ENCODE measurements at regions not wholly inside any gene's neighbourhood (a gene's known extent, or its start where the extent isn't known, plus 50 kb on each side); places are given as distances from the start of the nearest gene placed in this dataset.
"Not testable (repeated sequence)": the region's sequence is repeated elsewhere in the genome, so short reads cannot be mapped to it uniquely, and the experiment has no call there.

DNA sequence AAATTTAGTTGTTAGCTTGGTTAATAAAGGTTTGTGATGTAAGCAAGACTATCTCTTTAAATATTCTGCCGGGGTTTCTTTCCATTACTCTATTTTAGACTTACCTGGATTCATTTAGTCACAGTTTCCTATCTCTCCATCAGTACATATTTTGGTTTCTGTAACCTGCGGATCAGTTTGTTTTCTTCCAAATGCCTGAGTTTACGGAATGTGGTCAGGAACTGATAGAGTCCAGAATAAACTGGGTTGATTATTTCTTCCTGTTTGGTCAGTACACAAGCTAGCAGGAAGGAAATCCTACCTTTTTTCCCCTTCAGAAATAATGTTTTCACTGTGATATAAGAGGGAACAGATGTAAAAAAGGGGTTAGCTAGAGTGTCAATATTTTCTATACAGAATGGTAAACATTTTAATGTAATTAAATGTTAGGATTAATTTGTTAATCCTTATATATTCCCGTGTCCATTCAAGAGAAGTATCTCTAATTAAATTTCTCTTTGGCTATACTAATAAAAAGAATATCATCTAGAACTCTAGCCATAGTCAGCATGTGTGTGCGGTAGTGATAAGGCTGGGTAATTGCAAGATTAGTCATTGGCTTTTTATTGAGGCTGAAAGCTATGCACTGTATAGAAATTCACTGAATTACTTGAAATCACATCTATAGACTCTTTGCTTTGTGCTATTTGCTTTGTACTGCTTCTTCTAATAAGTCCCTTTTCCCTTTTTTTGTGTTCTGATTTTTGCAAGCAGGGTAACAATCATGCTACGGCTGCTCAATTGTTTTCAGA, 144.7 kb upstream of the ADGRL4 start:
- ChIA-PET CTCF (no interaction called here), POLR2A (ENCODE audit: low non-redundant PET) (no interaction called here)
- H3K4me3 ChIP-seq (ENCODE audit: low read depth, low read length, poor library complexity, severe bottlenecking): no peak overlapping the region

GRCh38 chr1:79150576-79150975, 144.0 kb upstream of the ADGRL4 start:
- intact Hi-C loops (cut with micrococcal nuclease; ENCODE audit: unreplicated experiment): no loop called here
- POLR2A ChIA-PET (ENCODE audit: low non-redundant PET): no interaction called here
- BruUV-seq (replicated peaks): no TSS peak
- Histone ChIP-seq H3K36me3 (ENCODE audit: insufficient read depth, low read length, poor library complexity, severe bottlenecking) (no peaks in the 10 kb centered on the region), H3K4me1 (ENCODE audit: insufficient read depth, low read length, poor library complexity, severe bottlenecking) (peaks cover 8% of the 10 kb centered on the region), H3K27ac (ENCODE audit: low read depth, low read length, poor library complexity, severe bottlenecking) (no peak overlapping the region), H3K9me3 (ENCODE audit: low read depth, low read length, poor library complexity, severe bottlenecking) (no peaks in the 10 kb centered on the region), H3K4me3 (ENCODE audit: low read depth, low read length, poor library complexity, severe bottlenecking) (no peak overlapping the region), H3K27me3 (replicated peaks; ENCODE audit: insufficient read depth, low read depth, low read length, poor library complexity) (no peaks in the 10 kb centered on the region)
- DNase-seq (ENCODE audit: low spot score): no peak
- TF ChIP-seq EZH2 (IDR thresholded peaks at IDR 0.05; ENCODE audit: borderline replicate concordance, low read depth, low read length, poor library complexity, severe bottlenecking) (no peak), CTCF (conservative IDR thresholded peaks at IDR 0.05; ENCODE audit: low read depth, low read length) (no peak)
- CTCF ChIA-PET: no interaction called here

More for the DNA sequence above, 144.7 kb upstream of the ADGRL4 start:
- H3K4me1 ChIP-seq (ENCODE audit: insufficient read depth, low read length, poor library complexity, severe bottlenecking): peaks cover 8% of the 10 kb centered on the region
- BruUV-seq (replicated peaks): no TSS peak
- TF ChIP-seq EZH2 (IDR thresholded peaks at IDR 0.05; ENCODE audit: borderline replicate concordance, low read depth, low read length, poor library complexity, severe bottlenecking) (no peak), CTCF (conservative IDR thresholded peaks at IDR 0.05; ENCODE audit: low read depth, low read length) (no peak)
- intact Hi-C loops (cut with micrococcal nuclease; ENCODE audit: unreplicated experiment): no loop called here
- no peaks in the 10 kb centered on the region for H3K36me3 ChIP-seq (ENCODE audit: insufficient read depth, low read length, poor library complexity, severe bottlenecking)
- no peaks in the 10 kb centered on the region for H3K27me3 ChIP-seq (replicated peaks; ENCODE audit: insufficient read depth, low read depth, low read length, poor library complexity)
- no peak overlapping the region for H3K27ac ChIP-seq (ENCODE audit: low read depth, low read length, poor library complexity, severe bottlenecking)
- no peaks in the 10 kb centered on the region for H3K9me3 ChIP-seq (ENCODE audit: low read depth, low read length, poor library complexity, severe bottlenecking)
- no peak for DNase-seq (ENCODE audit: low spot score)

DNA sequence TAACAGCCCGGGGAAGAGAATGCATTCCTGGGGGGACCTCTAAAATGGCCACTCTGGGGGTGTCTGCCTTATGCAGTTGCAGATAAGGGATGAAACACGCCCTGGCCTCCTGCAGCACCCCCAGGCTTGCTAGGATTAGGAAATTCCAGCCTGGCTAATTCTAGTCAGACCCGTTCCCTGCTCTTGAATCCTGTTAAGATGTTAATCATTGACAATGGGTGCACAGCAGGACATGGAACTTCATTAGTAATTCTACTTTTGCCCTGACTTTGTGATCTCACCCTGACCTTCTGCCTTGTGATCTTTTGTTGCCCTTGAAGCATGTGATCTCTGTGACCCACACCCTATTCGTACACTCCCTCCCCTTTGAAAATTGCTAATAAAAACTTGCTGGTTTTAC, 131.7 kb upstream of the ADGRL4 start:
- H3K4me1 ChIP-seq (ENCODE audit: insufficient read depth, low read length, poor library complexity, severe bottlenecking); DNase-seq (ENCODE audit: low spot score); POLR2A ChIA-PET (ENCODE audit: low non-redundant PET); H3K27me3 ChIP-seq (replicated peaks; ENCODE audit: insufficient read depth, low read depth, low read length, poor library complexity); BruUV-seq (replicated peaks); H3K27ac ChIP-seq (ENCODE audit: low read depth, low read length, poor library complexity, severe bottlenecking); H3K36me3 ChIP-seq (ENCODE audit: insufficient read depth, low read length, poor library complexity, severe bottlenecking); H3K9me3 ChIP-seq (ENCODE audit: low read depth, low read length, poor library complexity, severe bottlenecking); CTCF ChIA-PET; intact Hi-C loops (cut with micrococcal nuclease; ENCODE audit: unreplicated experiment); H3K4me3 ChIP-seq (ENCODE audit: low read depth, low read length, poor library complexity, severe bottlenecking): not testable (repeated sequence)

- TF ChIP-seq EZH2 (IDR thresholded peaks at IDR 0.05; ENCODE audit: borderline replicate concordance, low read depth, low read length, poor library complexity, severe bottlenecking) (no peak), CTCF (conservative IDR thresholded peaks at IDR 0.05; ENCODE audit: low read depth, low read length) (no peak)
- H3K27me3 ChIP-seq (replicated peaks; ENCODE audit: insufficient read depth, low read depth, low read length, poor library complexity): no peaks in the 10 kb centered on the region
- no peak overlapping the region for H3K27ac ChIP-seq (ENCODE audit: low read depth, low read length, poor library complexity, severe bottlenecking)
- intact Hi-C loops (cut with micrococcal nuclease; ENCODE audit: unreplicated experiment): no loop called here
- no peak for DNase-seq (ENCODE audit: low spot score)
- no peaks in the 10 kb centered on the region for H3K4me1 ChIP-seq (ENCODE audit: insufficient read depth, low read length, poor library complexity, severe bottlenecking)
- H3K36me3 ChIP-seq (ENCODE audit: insufficient read depth, low read length, poor library complexity, severe bottlenecking): no peaks in the 10 kb centered on the region
- no peaks in the 10 kb centered on the region for H3K9me3 ChIP-seq (ENCODE audit: low read depth, low read length, poor library complexity, severe bottlenecking)
- no peak overlapping the region for H3K4me3 ChIP-seq (ENCODE audit: low read depth, low read length, poor library complexity, severe bottlenecking)
- ChIA-PET POLR2A (ENCODE audit: low non-redundant PET) (no interaction called here), CTCF (no interaction called here)
- no TSS peak for BruUV-seq (replicated peaks)
Observed at GRCh38 chr1:79133774-79134364, 127.3 kb upstream of the ADGRL4 start.

Data from A673 (cell line).